ENCODE measurements at regions not wholly inside any gene's neighbourhood (a gene's known extent, or its start where the extent isn't known, plus 50 kb on each side); places are given as distances from the start of the nearest gene placed in this dataset.

GRCh38 chr5:17037751-17038150, 101.7 kb upstream of the MYO10 start:
- DNase-seq (no peak), ATAC-seq (no peak)
- Histone ChIP-seq H3K27me3 (ENCODE audit: insufficient read depth in 3 of 3, low read length in 2 of 3) (no peaks in the 10 kb centered on the region), H3K27ac (peak overlapping the region; percentile 7), H3K4me3 (no peak overlapping the region), H3K9me3 (peaks cover 5% of the 10 kb centered on the region), H3K36me3 (ENCODE audit: insufficient read depth in 1 of 2, low read depth in 1 of 2) (no peaks in the 10 kb centered on the region), H3K4me1 (no peaks in the 10 kb centered on the region)
- no peak for TF ChIP-seq CTCF (IDR thresholded peaks at IDR 0.05)
- intact Hi-C loops (cut with DNase I) = no loop called here
- WGBS, 3 donors = 51 to 55% (median 52%) methylated on average over 3 of the region's 3 CpGs

GRCh38 chr5:17039170-17039569, 103.1 kb upstream of the MYO10 start:
- intact Hi-C loops (cut with DNase I) = no loop called here
- no peak for TF ChIP-seq CTCF (IDR thresholded peaks at IDR 0.05)
- Histone ChIP-seq H3K27ac (no peak overlapping the region), H3K4me3 (no peak overlapping the region), H3K4me1 (no peaks in the 10 kb centered on the region), H3K9me3 (peaks cover 5% of the 10 kb centered on the region), H3K27me3 (ENCODE audit: insufficient read depth in 3 of 3, low read length in 2 of 3) (no peaks in the 10 kb centered on the region), H3K36me3 (ENCODE audit: insufficient read depth in 1 of 2, low read depth in 1 of 2) (no peaks in the 10 kb centered on the region)
- WGBS, 3 donors = 88 to 93% (median 91%) methylated on average over 2 of the region's 2 CpGs
- no peak for DNase-seq
- ATAC-seq = no peak

GRCh38 chr5:17042041-17042440, 106.0 kb upstream of the MYO10 start:
- intact Hi-C loops (cut with DNase I) = no loop called here

GRCh38 chr5:17046320-17046719, 110.2 kb upstream of the MYO10 start:
- ATAC-seq (no peak), DNase-seq (no peak)
- intact Hi-C loops (cut with DNase I) = no loop called here
- H3K27me3 ChIP-seq (ENCODE audit: insufficient read depth in 3 of 3, low read length in 2 of 3) = no peaks in the 10 kb centered on the region
- H3K36me3 ChIP-seq (ENCODE audit: insufficient read depth in 1 of 2, low read depth in 1 of 2) = no peaks in the 10 kb centered on the region
- H3K27ac ChIP-seq = no peak overlapping the region
- no peak overlapping the region for H3K4me3 ChIP-seq
- TF ChIP-seq CTCF (IDR thresholded peaks at IDR 0.05) = no peak
- no peaks in the 10 kb centered on the region for H3K9me3 ChIP-seq
- H3K4me1 ChIP-seq = no peaks in the 10 kb centered on the region

More at GRCh38 chr5:17042041-17042440, 106.0 kb upstream of the MYO10 start:
- Histone ChIP-seq H3K9me3 (peaks cover 5% of the 10 kb centered on the region), H3K27ac (no peak overlapping the region), H3K4me3 (no peak overlapping the region), H3K36me3 (ENCODE audit: insufficient read depth in 1 of 2, low read depth in 1 of 2) (no peaks in the 10 kb centered on the region), H3K27me3 (ENCODE audit: insufficient read depth in 3 of 3, low read length in 2 of 3) (no peaks in the 10 kb centered on the region), H3K4me1 (no peaks in the 10 kb centered on the region)
- no peak for ATAC-seq
- no peak for TF ChIP-seq CTCF (IDR thresholded peaks at IDR 0.05)
- WGBS, 3 donors = 49 to 65% (median 59%) methylated on average over 5 of the region's 5 CpGs
- DNase-seq = no peak

- no peak overlapping the region for H3K27ac ChIP-seq
- no peak for DNase-seq
- no peaks in the 10 kb centered on the region for H3K36me3 ChIP-seq (ENCODE audit: insufficient read depth in 1 of 2, low read depth in 1 of 2)
- intact Hi-C loops (cut with DNase I) = no loop called here
- H3K9me3 ChIP-seq = no peaks in the 10 kb centered on the region
- H3K4me3 ChIP-seq = no peak overlapping the region
- no peaks in the 10 kb centered on the region for H3K27me3 ChIP-seq (ENCODE audit: insufficient read depth in 3 of 3, low read length in 2 of 3)
- no peaks in the 10 kb centered on the region for H3K4me1 ChIP-seq
- 35 to 39% (median 36%) methylated on average over 3 of the region's 3 CpGs for WGBS, 3 donors
- no peak for ATAC-seq
- no peak for TF ChIP-seq CTCF (IDR thresholded peaks at IDR 0.05)
These were observed 114.1 kb upstream of the MYO10 start for GRCh38 chr5:17050236-17050635.
